ENCODE measurements at regions not wholly inside any gene's neighbourhood (a gene's known extent, or its start where the extent isn't known, plus 50 kb on each side); places are given as distances from the start of the nearest gene placed in this dataset.

GRCh38 chr9:129513856-129514496 lies 106.9 kb downstream of the C9orf50 start:
- TF ChIP-seq, protein P1, sequence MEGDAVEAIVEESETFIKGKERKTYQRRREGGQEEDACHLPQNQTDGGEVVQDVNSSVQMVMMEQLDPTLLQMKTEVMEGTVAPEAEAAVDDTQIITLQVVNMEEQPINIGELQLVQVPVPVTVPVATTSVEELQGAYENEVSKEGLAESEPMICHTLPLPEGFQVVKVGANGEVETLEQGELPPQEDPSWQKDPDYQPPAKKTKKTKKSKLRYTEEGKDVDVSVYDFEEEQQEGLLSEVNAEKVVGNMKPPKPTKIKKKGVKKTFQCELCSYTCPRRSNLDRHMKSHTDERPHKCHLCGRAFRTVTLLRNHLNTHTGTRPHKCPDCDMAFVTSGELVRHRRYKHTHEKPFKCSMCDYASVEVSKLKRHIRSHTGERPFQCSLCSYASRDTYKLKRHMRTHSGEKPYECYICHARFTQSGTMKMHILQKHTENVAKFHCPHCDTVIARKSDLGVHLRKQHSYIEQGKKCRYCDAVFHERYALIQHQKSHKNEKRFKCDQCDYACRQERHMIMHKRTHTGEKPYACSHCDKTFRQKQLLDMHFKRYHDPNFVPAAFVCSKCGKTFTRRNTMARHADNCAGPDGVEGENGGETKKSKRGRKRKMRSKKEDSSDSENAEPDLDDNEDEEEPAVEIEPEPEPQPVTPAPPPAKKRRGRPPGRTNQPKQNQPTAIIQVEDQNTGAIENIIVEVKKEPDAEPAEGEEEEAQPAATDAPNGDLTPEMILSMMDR (IDR thresholded peaks at IDR 0.05; ENCODE audit: low read depth, low read length), result no peak
- DNase-seq (ENCODE audit: extremely low read depth, low read depth), result no peak

GRCh38 chr9:129513282-129513681 lies 107.6 kb downstream of the C9orf50 start:
- DNase-seq (ENCODE audit: extremely low read depth, low read depth), result no peak
- TF ChIP-seq, protein P1 (IDR thresholded peaks at IDR 0.05; ENCODE audit: low read depth, low read length), result no peak

GRCh38 chr9:129511285-129511900 lies 109.5 kb downstream of the C9orf50 start:
- no peak for DNase-seq (ENCODE audit: extremely low read depth, low read depth)

GRCh38 chr9:129509533-129509928 lies 111.4 kb downstream of the C9orf50 start:
- DNase-seq (ENCODE audit: extremely low read depth, low read depth), result peak; percentile 81
- TF ChIP-seq, protein P1 (IDR thresholded peaks at IDR 0.05; ENCODE audit: low read depth, low read length), result no peak

More at GRCh38 chr9:129511285-129511900, 109.5 kb downstream of the C9orf50 start:
- TF ChIP-seq, protein P1 (IDR thresholded peaks at IDR 0.05; ENCODE audit: low read depth, low read length), result no peak

- no peak for DNase-seq (ENCODE audit: extremely low read depth, low read depth)
- TF ChIP-seq, protein P1 (IDR thresholded peaks at IDR 0.05; ENCODE audit: low read depth, low read length), result no peak
Measured at GRCh38 chr9:129507805-129508204, 113.1 kb downstream of the C9orf50 start.

- DNase-seq (ENCODE audit: extremely low read depth, low read depth), result no peak
- TF ChIP-seq, protein P1 (IDR thresholded peaks at IDR 0.05; ENCODE audit: low read depth, low read length), result no peak
Measured at GRCh38 chr9:129506892-129507291, 114.0 kb downstream of the C9orf50 start.

DNA sequence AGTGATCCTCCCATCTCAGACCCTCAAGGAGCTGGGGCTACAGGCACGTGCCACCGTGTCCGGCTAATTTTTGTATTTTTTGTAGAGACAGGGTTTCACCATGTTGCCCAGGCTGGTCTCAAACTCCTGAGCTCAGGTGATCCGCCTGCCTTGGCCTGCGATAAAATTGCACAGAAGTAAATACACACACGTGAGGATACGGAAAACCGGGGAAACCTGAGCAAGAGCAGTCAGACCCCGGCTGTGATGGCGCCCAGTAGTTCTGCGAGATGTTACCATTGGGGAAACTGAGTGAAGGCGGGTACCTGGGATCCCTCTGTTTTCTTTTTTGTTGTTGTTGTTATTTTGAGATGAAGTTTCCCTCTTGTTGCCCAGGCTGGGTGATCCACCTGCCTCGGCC lies 114.9 kb downstream of the C9orf50 start:
- no peak for DNase-seq (ENCODE audit: extremely low read depth, low read depth)
- TF ChIP-seq, protein P1 (IDR thresholded peaks at IDR 0.05; ENCODE audit: low read depth, low read length), result no peak

Measured in AG09319 (cell line).